ENCODE measurements at regions not wholly inside any gene's neighbourhood (a gene's known extent, or its start where the extent isn't known, plus 50 kb on each side); places are given as distances from the start of the nearest gene placed in this dataset.
A peak's percentile ranks its signal among the peaks of the same experiment; 100 is the strongest.

GRCh38 chr2:120470041-120470965, 124.4 kb downstream of the INHBB start (continued):
- TF ChIP-seq SIN3A (IDR thresholded peaks at IDR 0.05; ENCODE audit: borderline replicate concordance, low read depth, low read length) = no peak
- TF ChIP-seq ATF7-NPFF (CRISPR knock-in tag; IDR thresholded peaks at IDR 0.05; ENCODE audit: low read depth) = no peak
- TF ChIP-seq ELF1 (CRISPR knock-in tag; IDR thresholded peaks at IDR 0.05) = 0 out of 2 replicates have a peak, but pooled peaks have one; percentile 31
- TF ChIP-seq HDAC2 (CRISPR knock-in tag; IDR thresholded peaks at IDR 0.05) = peak; percentile 98
- no peak for TF ChIP-seq ZSCAN30 (CRISPR knock-in tag; IDR thresholded peaks at IDR 0.05)
- 0 out of 2 replicates have a peak, but pooled peaks have one; percentile 43 for TF ChIP-seq ZNF263 (CRISPR knock-in tag; IDR thresholded peaks at IDR 0.05)
- TF ChIP-seq DRAP1 (CRISPR knock-in tag; IDR thresholded peaks at IDR 0.05) = no peak; the same call in 1 of the 2 replicates

- intact Hi-C loops (cut with micrococcal nuclease; ENCODE audit: unreplicated experiment) (loop anchor here (2.0 kb wide), 1 partner anchor 46 kb away; no protein-coding TSS in a partner anchor), in situ Hi-C loops (cut with HindIII; ENCODE audit: extremely low pct_ligation_motif_present, low pct_unique_long_range_greater_than_20kb) (no loop called here)
- no peaks in the 10 kb centered on the region for H3K79me2 ChIP-seq (ENCODE audit: insufficient read depth, low read length)
- no peak overlapping the region for H3K27ac ChIP-seq (ENCODE audit: extremely low read length, insufficient read depth, low read length)
- H3K4me1 ChIP-seq (ENCODE audit: insufficient read depth, low read length) = peaks cover 89% of the 10 kb centered on the region
- no peak for FAIRE-seq
- WGBS (ENCODE audit: low lambda C conversion rate) = 78% methylated on average over 5 of the region's 5 CpGs
- no TSS peak for BruUV-seq (replicated peaks)
- no peaks in the 10 kb centered on the region for H3K36me3 ChIP-seq (replicated peaks in 1 of 2; ENCODE audit: control insufficient read depth in 1 of 2, insufficient read depth in 2 of 2, low read length in 2 of 2)
- H2AFZ ChIP-seq (ENCODE audit: low read length) = no peak overlapping the region
- ATAC-seq = no peak
- ChIA-PET CTCF (ENCODE audit: low intra/inter-chr PET ratio, low total read pairs) (no interaction called here), POLR2A (interaction anchor here (0.9 to 1.5 kb wide), 3 partner anchors 10 to 80 kb away, joined by 4 to 24 read pairs (median 7); no protein-coding TSS in a partner anchor)
- no peak overlapping the region for H3K4me3 ChIP-seq (replicated peaks in 1 of 3; ENCODE audit: insufficient read depth in 1 of 3, low read depth in 2 of 3, low read length in 3 of 3)
- no peaks in the 10 kb centered on the region; the same call in 1 of the 2 replicates for H3K9me3 ChIP-seq (ENCODE audit: low read length)
- H3K4me2 ChIP-seq (ENCODE audit: low read depth, low read length) = no peak overlapping the region
- TF ChIP-seq ZNF484 (CRISPR knock-in tag; IDR thresholded peaks at IDR 0.05; ENCODE audit: borderline replicate concordance, low read depth) = no peak
- no peak for TF ChIP-seq ZSCAN21 (CRISPR knock-in tag; IDR thresholded peaks at IDR 0.05; ENCODE audit: borderline replicate concordance)
- peak; percentile 65 for TF ChIP-seq ZBTB33 (CRISPR knock-in tag; IDR thresholded peaks at IDR 0.05)
- TF ChIP-seq ZHX1 (CRISPR knock-in tag; IDR thresholded peaks at IDR 0.05; ENCODE audit: low read depth) = no peak
- TF ChIP-seq ISL2 (CRISPR knock-in tag; IDR thresholded peaks at IDR 0.05) = no peak
- TF ChIP-seq CHD2 (IDR thresholded peaks at IDR 0.05; ENCODE audit: low read depth, low read length) = no peak
- TF ChIP-seq ZNF251 (CRISPR knock-in tag; IDR thresholded peaks at IDR 0.05) = no peak
- no peak for DNase-seq (ENCODE audit: low spot score)
- H4K20me1 ChIP-seq (ENCODE audit: insufficient read depth, low read length) = no peaks in the 10 kb centered on the region
- H3K27me3 ChIP-seq (ENCODE audit: control insufficient read depth in 1 of 2, insufficient read depth in 2 of 2, low read length in 2 of 2) = no peaks in the 10 kb centered on the region
- 0 out of 2 replicates have a peak overlapping the region, but pooled peaks have one; percentile 13 for H3K9ac ChIP-seq (ENCODE audit: insufficient read depth, low read depth, low read length)
Observed at GRCh38 chr2:120471166-120471565, 125.2 kb downstream of the INHBB start.
